Loucy (cell line): ENCODE measurements at regions not wholly inside any gene's neighbourhood (a gene's known extent, or its start where the extent isn't known, plus 50 kb on each side); places are given as distances from the start of the nearest gene placed in this dataset.

ENCODE experiments used
- H2AFZ ChIP-seq: fragments of 200-600 bp; sonication (generic); 2 replicates; pipeline ENCODE4 v1.6.0; 2016; ENCODE audit warnings: antibody characterized with exemption, mild to moderate bottlenecking, low read length, moderate library complexity
- H3F3A ChIP-seq: fragments of 200-600 bp; 2 replicates; pipeline ENCODE4 v1.6.0; 2016; ENCODE audit warnings: antibody characterized with exemption, low read depth, mild to moderate bottlenecking
- H3K27me3 ChIP-seq: fragments of 200-600 bp; sonication (generic); 2 replicates; pipeline ENCODE4 v1.6.1; 2014; ENCODE audit warnings: low read length, mild to moderate bottlenecking; ENCODE audit not compliant: insufficient read depth, poor library complexity, severe bottlenecking
- H3K36me3 ChIP-seq: fragments of 200-600 bp; sonication (generic); 2 replicates; pipeline ENCODE4 v1.6.1; 2016; ENCODE audit warnings: low read length; ENCODE audit not compliant: insufficient read depth
- H3K4me1 ChIP-seq: fragments of 200-600 bp; sonication (generic); 2 replicates; pipeline ENCODE4 v1.5.1; 2014; ENCODE audit warnings: low read length, mild to moderate bottlenecking; ENCODE audit not compliant: insufficient read depth, poor library complexity, severe bottlenecking
- H3K4me2 ChIP-seq: fragments of 200-600 bp; sonication (generic); 2 replicates; pipeline ENCODE4 v1.6.0; 2014; ENCODE audit warnings: antibody characterized with exemption, low read length, low read depth, mild to moderate bottlenecking; ENCODE audit not compliant: poor library complexity, severe bottlenecking
- H3K4me3 ChIP-seq: fragments of 200-600 bp; sonication (generic); 2 replicates; pipeline ENCODE4 v1.5.1; 2014; ENCODE audit warnings: low read length, mild to moderate bottlenecking, mixed read lengths; ENCODE audit not compliant: poor library complexity, severe bottlenecking
- H3K79me2 ChIP-seq: fragments of 200-600 bp; sonication (generic); 2 replicates; pipeline ENCODE4 v1.6.1; 2014; ENCODE audit warnings: low read length; ENCODE audit not compliant: insufficient read depth
- H3K9ac ChIP-seq: fragments of 200-600 bp; sonication (generic); 2 replicates; pipeline ENCODE4 v1.6.0; 2014; ENCODE audit warnings: mild to moderate bottlenecking, low read depth, low read length, moderate library complexity; ENCODE audit not compliant: poor library complexity, severe bottlenecking
- H3K9me2 ChIP-seq: fragments of 200-600 bp; sonication (generic); replicated peaks from 2 replicates; pipeline ENCODE4 v1.6.1; 2016; ENCODE audit warnings: low read depth, low read length, mixed read lengths
- H3K9me3 ChIP-seq: fragments of 200-600 bp; sonication (generic); 2 replicates; pipeline ENCODE4 v1.6.1; 2014; ENCODE audit warnings: mild to moderate bottlenecking, antibody characterized with exemption, low read length, low read depth; ENCODE audit not compliant: insufficient read depth
- H4K20me1 ChIP-seq: fragments of 200-600 bp; sonication (generic); 2 replicates; pipeline ENCODE4 v1.6.0; 2014; ENCODE audit warnings: antibody characterized with exemption, low read length, mild to moderate bottlenecking; ENCODE audit not compliant: insufficient read depth, poor library complexity, severe bottlenecking
- CTCF ChIP-seq: fragments of 200-600 bp; sonication (generic); conservative IDR thresholded peaks from 2 replicates; pipeline ENCODE4 v1.5.1; 2014; ENCODE audit warnings: mild to moderate bottlenecking, antibody characterized with exemption, low read length
- EZH2phosphoT487 ChIP-seq: fragments of 200-600 bp; IDR thresholded peaks from 2 replicates; pipeline ENCODE4 v1.6.1; 2018; ENCODE audit warnings: antibody characterized with exemption, mild to moderate bottlenecking, moderate library complexity, borderline replicate concordance

GRCh38 chr18:75783566-75784281, 356.2 kb upstream of the SMIM21 start:
- Histone ChIP-seq H3K36me3 (no peaks in the 10 kb centered on the region), H3K4me2 (no peak overlapping the region), H3K79me2 (no peaks in the 10 kb centered on the region), H4K20me1 (no peaks in the 10 kb centered on the region), H3K9me3 (peaks cover 5% of the 10 kb centered on the region; the same call in 1 of the 2 replicates), H3K4me3 (no peak overlapping the region), H3K9me2 (no peaks in the 10 kb centered on the region), H3F3A (no peaks in the 10 kb centered on the region), H3K4me1 (no peaks in the 10 kb centered on the region), H3K9ac (no peak overlapping the region), H3K27me3 (no peaks in the 10 kb centered on the region), H2AFZ (no peak overlapping the region)
- TF ChIP-seq EZH2phosphoT487 (no peak), CTCF (no peak)

- no peak overlapping the region for H3K9ac ChIP-seq
- peaks cover 5% of the 10 kb centered on the region; the same call in 1 of the 2 replicates for H3K9me3 ChIP-seq
- no peaks in the 10 kb centered on the region for H3K9me2 ChIP-seq
- H3F3A ChIP-seq = no peaks in the 10 kb centered on the region
- H3K36me3 ChIP-seq = no peaks in the 10 kb centered on the region
- no peaks in the 10 kb centered on the region for H3K4me1 ChIP-seq
- no peak overlapping the region for H3K4me2 ChIP-seq
- H2AFZ ChIP-seq = no peak overlapping the region
- H3K27me3 ChIP-seq = no peaks in the 10 kb centered on the region
- no peaks in the 10 kb centered on the region for H4K20me1 ChIP-seq
- H3K79me2 ChIP-seq = no peaks in the 10 kb centered on the region
- no peak for TF ChIP-seq CTCF
- no peak for TF ChIP-seq EZH2phosphoT487
- H3K4me3 ChIP-seq = no peak overlapping the region
Observed at GRCh38 chr18:75782826-75783225, 355.3 kb upstream of the SMIM21 start.

GRCh38 chr18:75782204-75782603, 354.7 kb upstream of the SMIM21 start:
- Histone ChIP-seq H3K27me3 (no peaks in the 10 kb centered on the region), H3K9ac (no peak overlapping the region), H4K20me1 (no peaks in the 10 kb centered on the region), H3K4me3 (no peak overlapping the region), H3K79me2 (no peaks in the 10 kb centered on the region), H3K36me3 (no peaks in the 10 kb centered on the region), H3K9me2 (no peaks in the 10 kb centered on the region), H3K9me3 (peaks cover 5% of the 10 kb centered on the region; the same call in 1 of the 2 replicates), H3F3A (no peaks in the 10 kb centered on the region), H2AFZ (no peak overlapping the region), H3K4me2 (no peak overlapping the region), H3K4me1 (no peaks in the 10 kb centered on the region)
- TF ChIP-seq CTCF (no peak), EZH2phosphoT487 (no peak)
